ENCODE measurements at regions not wholly inside any gene's neighbourhood (a gene's known extent, or its start where the extent isn't known, plus 50 kb on each side); places are given as distances from the start of the nearest gene placed in this dataset.

DNA sequence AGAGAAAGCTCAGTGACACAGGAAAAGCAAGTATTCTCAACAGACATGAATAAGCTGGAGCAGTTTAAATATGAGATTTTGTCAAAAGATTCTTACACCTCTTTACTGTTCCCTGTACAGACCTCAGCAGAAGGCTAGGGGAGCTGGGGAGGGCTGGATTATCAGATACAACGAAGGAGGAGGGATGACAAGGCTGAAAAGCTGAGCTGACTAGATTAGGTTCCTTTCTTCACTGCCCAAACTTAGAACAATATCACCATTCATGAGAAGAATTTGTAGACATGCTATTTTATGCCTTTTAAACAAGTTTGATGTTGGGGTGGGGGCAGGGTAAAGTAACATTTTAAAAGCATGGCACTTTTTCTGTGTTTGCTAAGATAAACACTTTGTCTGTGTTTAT is 611.1 kb downstream of the AACS start:
- no peak overlapping the region for H3K4me3 ChIP-seq (ENCODE audit: low read depth, low read length)
- DNase-seq (ENCODE audit: low read depth) = no peak
- TF ChIP-seq POLR2A (IDR thresholded peaks at IDR 0.05; ENCODE audit: extremely low read depth, insufficient read length) = no peak

DNA sequence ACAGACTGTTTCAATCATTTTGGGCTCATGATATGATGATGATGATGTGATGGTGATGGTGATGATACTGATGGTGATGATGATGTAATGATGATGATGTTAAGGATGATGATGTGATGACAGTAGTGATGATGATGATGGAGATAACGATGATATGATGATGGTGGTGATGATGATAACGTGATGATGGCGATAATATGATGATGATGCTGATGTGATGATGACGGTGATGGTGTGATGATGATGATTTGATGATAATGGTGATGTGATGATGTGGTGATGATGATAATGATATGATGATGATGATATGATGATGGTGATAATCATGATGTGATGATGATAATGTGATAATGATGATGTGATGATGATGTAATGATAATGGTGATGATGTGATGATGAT is 612.6 kb downstream of the AACS start:
- no peak for TF ChIP-seq POLR2A (IDR thresholded peaks at IDR 0.05; ENCODE audit: extremely low read depth, insufficient read length)
- TF ChIP-seq MYC (IDR thresholded peaks at IDR 0.05; ENCODE audit: low read depth, low read length) = no peak
- TF ChIP-seq, protein P1, sequence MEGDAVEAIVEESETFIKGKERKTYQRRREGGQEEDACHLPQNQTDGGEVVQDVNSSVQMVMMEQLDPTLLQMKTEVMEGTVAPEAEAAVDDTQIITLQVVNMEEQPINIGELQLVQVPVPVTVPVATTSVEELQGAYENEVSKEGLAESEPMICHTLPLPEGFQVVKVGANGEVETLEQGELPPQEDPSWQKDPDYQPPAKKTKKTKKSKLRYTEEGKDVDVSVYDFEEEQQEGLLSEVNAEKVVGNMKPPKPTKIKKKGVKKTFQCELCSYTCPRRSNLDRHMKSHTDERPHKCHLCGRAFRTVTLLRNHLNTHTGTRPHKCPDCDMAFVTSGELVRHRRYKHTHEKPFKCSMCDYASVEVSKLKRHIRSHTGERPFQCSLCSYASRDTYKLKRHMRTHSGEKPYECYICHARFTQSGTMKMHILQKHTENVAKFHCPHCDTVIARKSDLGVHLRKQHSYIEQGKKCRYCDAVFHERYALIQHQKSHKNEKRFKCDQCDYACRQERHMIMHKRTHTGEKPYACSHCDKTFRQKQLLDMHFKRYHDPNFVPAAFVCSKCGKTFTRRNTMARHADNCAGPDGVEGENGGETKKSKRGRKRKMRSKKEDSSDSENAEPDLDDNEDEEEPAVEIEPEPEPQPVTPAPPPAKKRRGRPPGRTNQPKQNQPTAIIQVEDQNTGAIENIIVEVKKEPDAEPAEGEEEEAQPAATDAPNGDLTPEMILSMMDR (IDR thresholded peaks at IDR 0.05; ENCODE audit: low read depth, low read length) = no peak
- TF ChIP-seq, protein P2, sequence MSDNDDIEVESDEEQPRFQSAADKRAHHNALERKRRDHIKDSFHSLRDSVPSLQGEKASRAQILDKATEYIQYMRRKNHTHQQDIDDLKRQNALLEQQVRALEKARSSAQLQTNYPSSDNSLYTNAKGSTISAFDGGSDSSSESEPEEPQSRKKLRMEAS (IDR thresholded peaks at IDR 0.05; ENCODE audit: low read depth, low read length) = no peak
- H3K4me3 ChIP-seq (ENCODE audit: low read depth, low read length) = no peak overlapping the region

DNA sequence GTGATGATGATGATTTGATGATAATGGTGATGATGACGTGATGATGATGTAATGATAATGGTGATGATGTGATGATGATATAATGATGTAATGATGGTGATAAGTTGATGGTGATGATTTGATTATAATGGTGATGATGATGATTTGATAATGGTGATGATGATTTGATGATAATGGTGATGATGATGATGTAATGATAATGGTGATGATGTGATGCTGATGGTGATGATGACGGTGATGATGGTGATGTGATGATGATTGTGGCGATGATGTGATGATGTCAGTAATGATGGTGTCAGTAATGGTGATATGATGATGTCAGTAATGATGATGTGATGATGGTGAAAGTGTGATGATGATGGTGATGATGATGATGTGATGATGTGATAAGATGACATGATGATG is 613.4 kb downstream of the AACS start:
- TF ChIP-seq, protein P1 (IDR thresholded peaks at IDR 0.05; ENCODE audit: low read depth, low read length) = no peak
- TF ChIP-seq, protein P2 (IDR thresholded peaks at IDR 0.05; ENCODE audit: low read depth, low read length) = no peak
- TF ChIP-seq POLR2A (IDR thresholded peaks at IDR 0.05; ENCODE audit: extremely low read depth, insufficient read length) (no peak), MYC (IDR thresholded peaks at IDR 0.05; ENCODE audit: low read depth, low read length) (no peak)
- no peak overlapping the region for H3K4me3 ChIP-seq (ENCODE audit: low read depth, low read length)
- no peak for DNase-seq (ENCODE audit: low read depth)

More for the DNA sequence above, 612.6 kb downstream of the AACS start:
- DNase-seq (ENCODE audit: low read depth) = no peak

DNA sequence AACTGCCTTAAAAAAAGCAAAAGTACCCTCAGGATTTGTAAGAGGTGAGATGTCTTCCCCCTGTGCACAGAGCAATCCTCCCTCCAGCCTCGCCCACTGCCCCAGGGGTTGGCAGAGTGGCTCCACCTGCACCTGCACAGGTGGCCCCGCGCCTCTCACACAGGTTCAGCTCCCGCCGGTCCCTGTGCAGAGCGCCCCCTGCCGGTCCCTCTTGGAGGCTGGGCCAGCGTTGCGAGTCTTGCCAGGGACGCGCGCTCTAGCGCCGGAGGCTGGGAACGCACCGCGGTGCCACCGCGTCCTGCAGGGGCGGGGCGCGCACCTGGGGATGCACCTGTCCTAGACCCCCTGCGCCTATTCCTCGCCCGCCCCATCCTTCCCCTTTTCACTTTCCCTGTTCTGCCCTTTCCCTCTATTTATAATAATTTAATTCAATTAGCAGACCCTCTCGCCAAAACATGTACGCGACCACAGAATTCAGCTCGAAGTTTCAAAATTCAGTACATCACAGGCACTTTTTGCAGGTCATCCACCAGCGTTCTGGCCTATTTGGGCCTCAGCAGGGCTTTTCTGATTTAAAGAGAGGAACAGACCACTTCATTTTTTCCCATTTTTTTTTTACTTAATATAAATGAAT is 618.6 kb downstream of the AACS start:
- no peak overlapping the region for H3K4me3 ChIP-seq (ENCODE audit: low read depth, low read length)
- DNase-seq (ENCODE audit: low read depth) = peak; percentile 16
- TF ChIP-seq, protein P2 (IDR thresholded peaks at IDR 0.05; ENCODE audit: low read depth, low read length) = no peak
- TF ChIP-seq, protein P1 (IDR thresholded peaks at IDR 0.05; ENCODE audit: low read depth, low read length) = no peak
- TF ChIP-seq MYC (IDR thresholded peaks at IDR 0.05; ENCODE audit: low read depth, low read length) (no peak), POLR2A (IDR thresholded peaks at IDR 0.05; ENCODE audit: extremely low read depth, insufficient read length) (no peak)

DNA sequence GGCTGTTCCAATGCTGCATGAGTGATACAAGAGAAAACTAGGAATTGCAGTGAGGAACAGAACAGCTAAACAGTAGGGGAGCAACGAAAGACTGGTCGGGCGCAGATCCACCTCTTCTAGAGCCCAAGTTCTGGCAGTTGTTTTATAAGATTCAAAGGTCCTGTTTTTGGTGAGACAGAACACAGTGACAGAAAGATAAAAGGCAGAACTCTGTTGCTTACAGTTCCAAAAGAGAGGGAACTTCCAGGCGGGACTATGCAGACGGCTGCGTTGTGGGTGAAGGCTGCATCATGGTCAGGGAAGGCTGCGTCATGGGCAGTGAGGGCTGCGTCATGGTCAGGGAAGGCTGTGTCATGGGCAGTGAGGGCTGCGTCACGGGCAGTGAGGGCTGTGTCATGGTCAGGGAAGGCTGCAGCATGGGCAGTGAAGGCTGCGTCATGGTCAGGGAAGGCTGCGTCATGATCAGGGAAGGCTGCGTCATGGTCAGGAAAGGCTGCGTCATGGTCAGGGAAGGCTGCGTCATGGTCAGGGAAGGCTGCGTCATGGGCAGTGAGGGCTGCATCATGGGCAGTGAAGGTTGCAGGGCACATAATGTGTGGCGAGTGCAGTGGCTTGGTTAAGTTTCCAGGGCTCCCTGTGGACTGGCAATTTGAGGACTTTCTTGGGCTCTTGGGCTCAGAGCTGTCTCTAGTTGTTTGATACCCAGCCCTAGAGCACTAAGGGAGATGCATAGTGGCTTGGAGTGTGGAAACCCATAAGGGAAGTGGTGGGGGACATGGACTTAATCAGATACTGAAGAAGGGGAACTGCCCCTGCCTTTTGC is 619.9 kb downstream of the AACS start:
- no peak overlapping the region for H3K4me3 ChIP-seq (ENCODE audit: low read depth, low read length)

More for the DNA sequence above, 619.9 kb downstream of the AACS start:
- no peak for DNase-seq (ENCODE audit: low read depth)
- TF ChIP-seq MYC (IDR thresholded peaks at IDR 0.05; ENCODE audit: low read depth, low read length) (no peak), POLR2A (IDR thresholded peaks at IDR 0.05; ENCODE audit: extremely low read depth, insufficient read length) (no peak)
- TF ChIP-seq, protein P1 (IDR thresholded peaks at IDR 0.05; ENCODE audit: low read depth, low read length) = no peak
- TF ChIP-seq, protein P2 (IDR thresholded peaks at IDR 0.05; ENCODE audit: low read depth, low read length) = no peak
